SK-N-MC (cell line): ENCODE measurements at regions not wholly inside any gene's neighbourhood (a gene's known extent, or its start where the extent isn't known, plus 50 kb on each side); places are given as distances from the start of the nearest gene placed in this dataset.

ENCODE experiments used
- EZH2 ChIP-seq: fragments of 200-600 bp; sonication (generic); IDR thresholded peaks from one replicate; pipeline ENCODE4 v1.6.1; 2017; ENCODE audit warnings: antibody characterized with exemption
- FOXP2 ChIP-seq: optimal IDR thresholded peaks from 2 replicates; pipeline ENCODE3; 2011; ENCODE audit warnings: mild to moderate bottlenecking, moderate library complexity; ENCODE audit not compliant: insufficient read depth; ENCODE audit errors: extremely low read length, control extremely low read depth
- POLR2AphosphoS5 ChIP-seq: IDR thresholded peaks from 2 replicates; pipeline ENCODE4 v1.6.1; 2012; ENCODE audit warnings: mild to moderate bottlenecking, low read depth, low read length, borderline replicate concordance

DNA sequence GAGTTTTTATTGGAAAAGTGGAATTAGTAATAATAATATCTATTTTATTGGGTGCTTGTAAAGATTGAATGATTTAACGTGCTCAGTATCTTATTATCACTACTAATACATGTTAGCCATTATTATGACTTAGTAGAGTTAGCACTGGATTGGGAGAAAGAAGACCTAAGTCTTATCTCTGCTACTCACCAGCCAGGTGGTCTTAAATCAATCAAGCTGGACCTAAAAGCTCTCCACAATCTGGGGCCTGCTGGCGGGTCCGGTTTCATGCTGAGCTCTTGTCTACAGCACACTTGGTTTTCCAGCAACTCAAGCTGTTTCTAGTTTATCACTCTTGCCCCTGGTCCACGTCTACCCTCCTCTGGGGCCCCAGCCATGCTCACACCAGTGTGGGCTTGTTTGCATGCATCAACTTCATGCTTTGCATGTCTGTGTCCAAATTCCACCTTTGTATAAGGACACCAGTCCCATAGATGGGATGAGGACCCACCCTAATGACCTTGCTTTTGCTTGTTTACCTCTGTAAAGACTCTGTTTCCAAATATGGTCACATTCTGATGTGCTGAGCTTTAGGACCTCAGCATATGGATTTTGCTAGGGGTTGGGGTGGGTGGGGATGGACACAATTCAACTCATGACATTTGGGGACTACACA, 363.1 kb downstream of the LPIN1 start:
- no peak for TF ChIP-seq EZH2
- TF ChIP-seq POLR2AphosphoS5 = no peak
- TF ChIP-seq FOXP2 = no peak
